Upper lobe of left lung (tissue), 4 donors: ENCODE measurements at regions not wholly inside any gene's neighbourhood (a gene's known extent, or its start where the extent isn't known, plus 50 kb on each side); places are given as distances from the start of the nearest gene placed in this dataset.

Experiments used
- CTCF ChIP-seq, 6 experiments: fragments of 450-650 bp in 4 of 6; fragments of 200-600 bp in 2 of 6; sonication (generic) in 2 of 6; IDR thresholded peaks; one replicate each; pipeline ENCODE4 v1.5.1; 2016 to 2019; ENCODE audit warnings: antibody characterized with exemption in 6 of 6
- EP300 ChIP-seq, 4 donors: sonication (generic); formaldehyde crosslinking; IDR thresholded peaks; one replicate each; pipeline ENCODE4 v1.5.1; 2017; ENCODE audit warnings: antibody characterized with exemption in 4 of 4, control low read depth in 2 of 4
- POLR2A ChIP-seq, 4 donors: fragments of 450-650 bp; IDR thresholded peaks; one replicate each; pipeline ENCODE4 v1.5.1; 2016 to 2017; ENCODE audit warnings: antibody characterized with exemption in 4 of 4, mild to moderate bottlenecking in 2 of 4
- POLR2AphosphoS5 ChIP-seq, 2 donors: sonication (generic); formaldehyde crosslinking; IDR thresholded peaks; one replicate each; pipeline ENCODE4 v1.5.1; 2017; ENCODE audit warnings: antibody characterized with exemption in 2 of 2

- no peak for TF ChIP-seq EP300 (IDR thresholded peaks at IDR 0.05)
- no peak for TF ChIP-seq CTCF (IDR thresholded peaks at IDR 0.05)
- no peak for TF ChIP-seq POLR2A (IDR thresholded peaks at IDR 0.05)
- no peak for TF ChIP-seq POLR2AphosphoS5 (IDR thresholded peaks at IDR 0.05)
Observed at GRCh38 chr1:215459136-215459535, 108.0 kb upstream of the KCTD3 start.
